GM23338 (cell line): ENCODE measurements at regions not wholly inside any gene's neighbourhood (a gene's known extent, or its start where the extent isn't known, plus 50 kb on each side); places are given as distances from the start of the nearest gene placed in this dataset.

ENCODE experiments used
- ATAC-seq: fragments of 200-7000 bp; cut with Tn5 transposase; 3 replicates; pipeline ENCODE4 v1.9.1; 2020
- DNase-seq: peaks from one replicate; pipeline ENCODE4 v3.0.0-alpha.2; 2015; ENCODE audit warnings: low spot score
- H2AFZ ChIP-seq: fragments of 200-600 bp; sonication (generic); 2 replicates; pipeline ENCODE4 v1.8.0; 2016; ENCODE audit warnings: antibody characterized with exemption, mild to moderate bottlenecking, moderate library complexity
- H3F3A ChIP-seq: fragments of 200-600 bp; sonication (generic); replicated peaks from 2 replicates; pipeline ENCODE4 v1.8.0; 2017; ENCODE audit warnings: antibody characterized with exemption, mixed run types, low read depth
- H3K27ac ChIP-seq: fragments of 200-600 bp; sonication (generic); 2 replicates; pipeline ENCODE4 v1.6.1; 2016; ENCODE audit warnings: low read depth
- H3K27me3 ChIP-seq: fragments of 200-600 bp; sonication (generic); 2 replicates; pipeline ENCODE4 v1.8.0; 2016; ENCODE audit warnings: mild to moderate bottlenecking, mixed run types, moderate library complexity; ENCODE audit not compliant: insufficient read depth
- H3K36me3 ChIP-seq: fragments of 200-600 bp; sonication (generic); 2 replicates; pipeline ENCODE4 v1.8.0; 2016; ENCODE audit warnings: mild to moderate bottlenecking; ENCODE audit not compliant: insufficient read depth
- H3K4me1 ChIP-seq: fragments of 200-600 bp; sonication (generic); 2 replicates; pipeline ENCODE4 v1.8.0; 2016; ENCODE audit warnings: mild to moderate bottlenecking, moderate library complexity; ENCODE audit not compliant: insufficient read depth
- H3K4me2 ChIP-seq: fragments of 200-600 bp; sonication (generic); 2 replicates; pipeline ENCODE4 v1.7.1; 2017; ENCODE audit warnings: mixed run types
- H3K4me3 ChIP-seq: fragments of 200-600 bp; sonication (generic); 2 replicates; pipeline ENCODE4 v1.6.1; 2016; ENCODE audit warnings: mixed run types
- H3K79me2 ChIP-seq: fragments of 200-600 bp; sonication (generic); replicated peaks from 2 replicates; pipeline ENCODE4 v1.8.0; 2017; ENCODE audit warnings: mild to moderate bottlenecking; ENCODE audit not compliant: insufficient read depth
- H3K9me2 ChIP-seq: fragments of 200-600 bp; sonication (generic); 2 replicates; pipeline ENCODE4 v1.8.0; 2017; ENCODE audit not compliant: insufficient read depth
- H4K20me1 ChIP-seq: fragments of 200-600 bp; sonication (generic); replicated peaks from 2 replicates; pipeline ENCODE4 v1.8.0; 2017; ENCODE audit warnings: mild to moderate bottlenecking; ENCODE audit not compliant: insufficient read depth
- H3K27ac Mint-ChIP-seq: 2 replicates; pipeline ENCODE4 v1.8.0; 2020; ENCODE audit warnings: inconsistent platforms, mild to moderate bottlenecking, moderate library complexity, mixed read lengths
- H3K27me3 Mint-ChIP-seq: 3 replicates; pipeline ENCODE4 v1.8.0; 2022; ENCODE audit warnings: low read depth, mild to moderate bottlenecking, moderate library complexity, mixed read lengths, inconsistent platforms; ENCODE audit not compliant: insufficient read depth, poor library complexity
- H3K36me3 Mint-ChIP-seq: 3 replicates; pipeline ENCODE4 v1.8.0; 2021; ENCODE audit warnings: low read depth, mild to moderate bottlenecking, inconsistent platforms, moderate library complexity, mixed read lengths
- H3K4me1 Mint-ChIP-seq: 3 replicates; pipeline ENCODE4 v1.8.0; 2020; ENCODE audit warnings: mild to moderate bottlenecking, inconsistent platforms, mixed read lengths
- H3K4me3 Mint-ChIP-seq: 3 replicates; pipeline ENCODE4 v1.8.0; 2021; ENCODE audit warnings: moderate library complexity, mild to moderate bottlenecking, inconsistent platforms, mixed read lengths
- H3K9me3 Mint-ChIP-seq: 3 replicates; pipeline ENCODE4 v1.8.0; 2020; ENCODE audit warnings: moderate library complexity, mild to moderate bottlenecking, inconsistent platforms, mixed read lengths
- CREB1 ChIP-seq: fragments of 250-450 bp; sonication (Bioruptor Pico); IDR thresholded peaks from 2 replicates; pipeline ENCODE4 v1.5.0; 2020; ENCODE audit warnings: low read depth, mild to moderate bottlenecking, moderate library complexity
- CTCF ChIP-seq, 2 experiments: fragments of 200-600 bp in 1 of 2; sonication (generic) in 1 of 2; conservative IDR thresholded peaks; 2 replicates each; pipeline versions ENCODE4 v1.5.1 to v1.6.1; 2016 to 2017; ENCODE audit warnings: antibody characterized with exemption in 2 of 2, low read depth in 2 of 2, mild to moderate bottlenecking in 2 of 2, moderate library complexity in 1 of 2
- REST ChIP-seq: IDR thresholded peaks from one replicate; pipeline ENCODE4 v1.6.1; 2018; ENCODE audit warnings: antibody characterized with exemption; ENCODE audit not compliant: unreplicated experiment
- ZNF114 ChIP-seq: fragments of 250-450 bp; sonication (Bioruptor Pico); IDR thresholded peaks from 2 replicates; pipeline ENCODE4 v1.5.0; 2020; ENCODE audit warnings: mild to moderate bottlenecking, moderate library complexity
- TF ChIP-seq, protein P1 (sequence below): IDR thresholded peaks from 2 replicates; pipeline ENCODE4 v1.6.1; 2016; ENCODE audit warnings: antibody characterized with exemption
- TF ChIP-seq, protein P2 (sequence below): fragments of 250-450 bp; sonication (Bioruptor Pico); IDR thresholded peaks from 2 replicates; pipeline ENCODE4 v1.5.0; 2020; ENCODE audit warnings: mild to moderate bottlenecking, moderate library complexity

DNA sequence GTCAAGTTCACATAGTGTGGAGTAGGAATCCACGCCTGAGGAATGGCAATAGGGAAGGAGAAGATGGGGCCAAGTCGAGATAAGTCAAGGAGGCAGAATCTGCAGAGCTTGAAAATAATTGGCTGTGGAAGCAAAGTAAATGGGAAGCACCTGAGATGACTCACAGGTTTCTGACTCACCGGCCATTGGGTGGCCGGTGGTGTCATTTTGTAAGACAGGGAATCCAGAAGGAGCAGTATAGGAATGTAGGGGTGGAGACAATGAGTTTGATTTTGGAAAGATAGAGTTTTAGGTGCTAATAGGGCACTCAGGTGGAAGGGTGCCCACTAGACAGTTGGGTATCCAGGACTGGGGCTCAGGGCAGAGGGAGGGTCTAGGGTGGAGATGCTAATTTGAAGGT is 201.0 kb upstream of the MAMLD1 start:
- no peak overlapping the region for H2AFZ ChIP-seq
- H3K4me2 ChIP-seq, result no peak overlapping the region

More for the DNA sequence above, 201.0 kb upstream of the MAMLD1 start:
- H3F3A ChIP-seq, result no peaks in the 10 kb centered on the region
- DNase-seq, result no peak
- no peak overlapping the region for H3K4me3 ChIP-seq
- no peaks in the 10 kb centered on the region for H4K20me1 ChIP-seq
- H3K27me3 Mint-ChIP-seq, result peaks cover 3% of the 10 kb centered on the region
- H3K9me2 ChIP-seq, result no peaks in the 10 kb centered on the region
- no peaks in the 10 kb centered on the region for H3K36me3 ChIP-seq
- H3K9me3 Mint-ChIP-seq, result peaks cover 3% of the 10 kb centered on the region; the same call in 1 of the 3 replicates
- H3K4me1 ChIP-seq, result no peaks in the 10 kb centered on the region
- H3K4me3 Mint-ChIP-seq, result no peak overlapping the region
- no peaks in the 10 kb centered on the region for H3K4me1 Mint-ChIP-seq
- no peak overlapping the region for H3K27ac Mint-ChIP-seq
- TF ChIP-seq, protein P1, sequence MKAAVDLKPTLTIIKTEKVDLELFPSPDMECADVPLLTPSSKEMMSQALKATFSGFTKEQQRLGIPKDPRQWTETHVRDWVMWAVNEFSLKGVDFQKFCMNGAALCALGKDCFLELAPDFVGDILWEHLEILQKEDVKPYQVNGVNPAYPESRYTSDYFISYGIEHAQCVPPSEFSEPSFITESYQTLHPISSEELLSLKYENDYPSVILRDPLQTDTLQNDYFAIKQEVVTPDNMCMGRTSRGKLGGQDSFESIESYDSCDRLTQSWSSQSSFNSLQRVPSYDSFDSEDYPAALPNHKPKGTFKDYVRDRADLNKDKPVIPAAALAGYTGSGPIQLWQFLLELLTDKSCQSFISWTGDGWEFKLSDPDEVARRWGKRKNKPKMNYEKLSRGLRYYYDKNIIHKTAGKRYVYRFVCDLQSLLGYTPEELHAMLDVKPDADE, result no peak
- TF ChIP-seq CREB1 (CRISPR knock-in tag) (no peak), ZNF114 (CRISPR knock-in tag) (no peak), REST (no peak), CTCF (conservative IDR thresholded peaks at IDR 0.05; ENCODE audit: low read depth in 2 of 2) (no peak)
- TF ChIP-seq, protein P2, sequence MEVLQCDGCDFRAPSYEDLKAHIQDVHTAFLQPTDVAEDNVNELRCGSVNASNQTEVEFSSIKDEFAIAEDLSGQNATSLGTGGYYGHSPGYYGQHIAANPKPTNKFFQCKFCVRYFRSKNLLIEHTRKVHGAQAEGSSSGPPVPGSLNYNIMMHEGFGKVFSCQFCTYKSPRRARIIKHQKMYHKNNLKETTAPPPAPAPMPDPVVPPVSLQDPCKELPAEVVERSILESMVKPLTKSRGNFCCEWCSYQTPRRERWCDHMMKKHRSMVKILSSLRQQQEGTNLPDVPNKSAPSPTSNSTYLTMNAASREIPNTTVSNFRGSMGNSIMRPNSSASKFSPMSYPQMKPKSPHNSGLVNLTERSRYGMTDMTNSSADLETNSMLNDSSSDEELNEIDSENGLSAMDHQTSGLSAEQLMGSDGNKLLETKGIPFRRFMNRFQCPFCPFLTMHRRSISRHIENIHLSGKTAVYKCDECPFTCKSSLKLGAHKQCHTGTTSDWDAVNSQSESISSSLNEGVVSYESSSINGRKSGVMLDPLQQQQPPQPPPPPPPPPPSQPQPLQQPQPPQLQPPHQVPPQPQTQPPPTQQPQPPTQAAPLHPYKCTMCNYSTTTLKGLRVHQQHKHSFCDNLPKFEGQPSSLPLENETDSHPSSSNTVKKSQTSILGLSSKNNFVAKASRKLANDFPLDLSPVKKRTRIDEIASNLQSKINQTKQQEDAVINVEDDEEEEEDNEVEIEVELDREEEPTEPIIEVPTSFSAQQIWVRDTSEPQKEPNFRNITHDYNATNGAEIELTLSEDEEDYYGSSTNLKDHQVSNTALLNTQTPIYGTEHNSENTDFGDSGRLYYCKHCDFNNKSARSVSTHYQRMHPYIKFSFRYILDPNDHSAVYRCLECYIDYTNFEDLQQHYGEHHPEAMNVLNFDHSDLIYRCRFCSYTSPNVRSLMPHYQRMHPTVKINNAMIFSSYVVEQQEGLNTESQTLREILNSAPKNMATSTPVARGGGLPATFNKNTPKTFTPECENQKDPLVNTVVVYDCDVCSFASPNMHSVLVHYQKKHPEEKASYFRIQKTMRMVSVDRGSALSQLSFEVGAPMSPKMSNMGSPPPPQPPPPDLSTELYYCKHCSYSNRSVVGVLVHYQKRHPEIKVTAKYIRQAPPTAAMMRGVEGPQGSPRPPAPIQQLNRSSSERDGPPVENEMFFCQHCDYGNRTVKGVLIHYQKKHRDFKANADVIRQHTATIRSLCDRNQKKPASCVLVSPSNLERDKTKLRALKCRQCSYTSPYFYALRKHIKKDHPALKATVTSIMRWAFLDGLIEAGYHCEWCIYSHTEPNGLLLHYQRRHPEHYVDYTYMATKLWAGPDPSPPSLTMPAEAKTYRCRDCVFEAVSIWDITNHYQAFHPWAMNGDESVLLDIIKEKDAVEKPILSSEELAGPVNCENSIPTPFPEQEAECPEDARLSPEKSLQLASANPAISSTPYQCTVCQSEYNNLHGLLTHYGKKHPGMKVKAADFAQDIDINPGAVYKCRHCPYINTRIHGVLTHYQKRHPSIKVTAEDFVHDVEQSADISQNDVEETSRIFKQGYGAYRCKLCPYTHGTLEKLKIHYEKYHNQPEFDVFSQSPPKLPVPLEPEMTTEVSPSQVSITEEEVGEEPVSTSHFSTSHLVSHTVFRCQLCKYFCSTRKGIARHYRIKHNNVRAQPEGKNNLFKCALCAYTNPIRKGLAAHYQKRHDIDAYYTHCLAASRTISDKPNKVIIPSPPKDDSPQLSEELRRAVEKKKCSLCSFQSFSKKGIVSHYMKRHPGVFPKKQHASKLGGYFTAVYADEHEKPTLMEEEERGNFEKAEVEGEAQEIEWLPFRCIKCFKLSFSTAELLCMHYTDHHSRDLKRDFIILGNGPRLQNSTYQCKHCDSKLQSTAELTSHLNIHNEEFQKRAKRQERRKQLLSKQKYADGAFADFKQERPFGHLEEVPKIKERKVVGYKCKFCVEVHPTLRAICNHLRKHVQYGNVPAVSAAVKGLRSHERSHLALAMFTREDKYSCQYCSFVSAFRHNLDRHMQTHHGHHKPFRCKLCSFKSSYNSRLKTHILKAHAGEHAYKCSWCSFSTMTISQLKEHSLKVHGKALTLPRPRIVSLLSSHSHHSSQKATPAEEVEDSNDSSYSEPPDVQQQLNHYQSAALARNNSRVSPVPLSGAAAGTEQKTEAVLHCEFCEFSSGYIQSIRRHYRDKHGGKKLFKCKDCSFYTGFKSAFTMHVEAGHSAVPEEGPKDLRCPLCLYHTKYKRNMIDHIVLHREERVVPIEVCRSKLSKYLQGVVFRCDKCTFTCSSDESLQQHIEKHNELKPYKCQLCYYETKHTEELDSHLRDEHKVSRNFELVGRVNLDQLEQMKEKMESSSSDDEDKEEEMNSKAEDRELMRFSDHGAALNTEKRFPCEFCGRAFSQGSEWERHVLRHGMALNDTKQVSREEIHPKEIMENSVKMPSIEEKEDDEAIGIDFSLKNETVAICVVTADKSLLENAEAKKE, result no peak
- no peaks in the 10 kb centered on the region for H3K27me3 ChIP-seq
- ATAC-seq, result no peak
- H3K79me2 ChIP-seq, result no peaks in the 10 kb centered on the region
- no peak overlapping the region for H3K27ac ChIP-seq
- no peaks in the 10 kb centered on the region for H3K36me3 Mint-ChIP-seq
